Endothelial cell of umbilical vein (primary cell): ENCODE measurements at regions not wholly inside any gene's neighbourhood (a gene's known extent, or its start where the extent isn't known, plus 50 kb on each side); places are given as distances from the start of the nearest gene placed in this dataset.

Experiments used
- BruUV-seq: library from RNA; stranded (reverse); fragments of 400-500 nt; replicated peaks from 2 replicates; lab custom pipeline; 2021; lab: Mats Ljungman, UMichigan
- CTCF ChIA-PET: fragments of 300-600, 350-600 bp; sonication (Branson Sonifier 250); formaldehyde crosslinking; loops from one replicate; lab custom pipeline; 2021; ENCODE audit warnings: antibody characterized with exemption, inconsistent platforms; lab: Charles Lee
- POLR2A ChIA-PET: fragments of 300-600, 350-600 bp; sonication (Branson Sonifier 250); formaldehyde crosslinking; loops from one replicate; lab custom pipeline; 2021; ENCODE audit warnings: antibody characterized with exemption, inconsistent platforms; lab: Charles Lee
- DNase-seq: peaks from one replicate; pipeline ENCODE4 v3.0.0-alpha.2; 2011; ENCODE audit warnings: low read depth, low spot score
- FAIRE-seq: peaks from 2 replicates; lab custom pipeline; 2011; peaks lifted over from hg19 to GRCh38; lab: Jason Lieb, UNC
- H2AFZ ChIP-seq: 2 replicates; pipeline ENCODE4 v1.6.0; 2012; ENCODE audit warnings: low read depth, low read length, control low read depth, inconsistent platforms
- H3K27ac ChIP-seq: 2 replicates; pipeline ENCODE4 v1.5.1; 2011; ENCODE audit warnings: low read depth, mild to moderate bottlenecking, control low read depth, low read length, moderate library complexity; ENCODE audit not compliant: insufficient read depth
- H3K27me3 ChIP-seq, 2 experiments: 2 replicates each; pipeline versions ENCODE4 v1.6.0 to v1.6.1; 2011; ENCODE audit warnings: low read length in 2 of 2, mixed read lengths in 1 of 2; ENCODE audit not compliant: control insufficient read depth in 2 of 2, insufficient read depth in 2 of 2
- H3K36me3 ChIP-seq, 2 experiments: 2 replicates in 1 of 2; 3 replicates in 1 of 2; pipeline ENCODE4 v1.5.1; 2011; ENCODE audit warnings: low read length in 2 of 2, mild to moderate bottlenecking in 1 of 2, moderate library complexity in 1 of 2; ENCODE audit not compliant: control insufficient read depth in 2 of 2, insufficient read depth in 2 of 2; ENCODE audit errors: extremely low read depth in 1 of 2
- H3K4me1 ChIP-seq: 3 replicates; pipeline ENCODE4 v1.5.1; 2011; ENCODE audit warnings: mild to moderate bottlenecking, low read length; ENCODE audit not compliant: control insufficient read depth, insufficient read depth; ENCODE audit errors: extremely low read depth
- H3K4me2 ChIP-seq: 2 replicates; pipeline ENCODE4 v1.6.1; 2011; ENCODE audit warnings: low read length, control low read depth, mixed read lengths; ENCODE audit not compliant: insufficient read depth
- H3K4me3 ChIP-seq, 3 experiments: fragments of 200-600 bp in 1 of 3; sonication (generic), shearing (Covaris generic) in 1 of 3; replicated peaks in 1 of 3; 2 replicates each; pipeline ENCODE4 v1.5.1; 2011 to 2016; ENCODE audit warnings: control low read depth in 3 of 3, low read length in 3 of 3, mild to moderate bottlenecking in 2 of 3, inconsistent platforms in 1 of 3, low read depth in 1 of 3, moderate library complexity in 1 of 3; ENCODE audit not compliant: insufficient read depth in 1 of 3
- H3K79me2 ChIP-seq: 2 replicates; pipeline ENCODE4 v1.6.0; 2012; ENCODE audit warnings: low read length, inconsistent platforms; ENCODE audit not compliant: control insufficient read depth, insufficient read depth
- H3K9ac ChIP-seq: replicated peaks from 2 replicates; pipeline ENCODE3; 2011; ENCODE audit warnings: low read length, control low read depth; ENCODE audit not compliant: insufficient read depth; ENCODE audit errors: extremely low read depth
- H3K9me1 ChIP-seq: replicated peaks from 3 replicates; pipeline ENCODE4 v1.6.0; 2011; ENCODE audit warnings: mild to moderate bottlenecking, low read length; ENCODE audit not compliant: control insufficient read depth, insufficient read depth; ENCODE audit errors: extremely low read depth
- H3K9me3 ChIP-seq: replicated peaks from 2 replicates; pipeline ENCODE4 v1.5.1; 2012; ENCODE audit warnings: low read length, inconsistent platforms; ENCODE audit not compliant: control insufficient read depth, insufficient read depth
- H4K20me1 ChIP-seq: replicated peaks from 2 replicates; pipeline ENCODE3; 2011; ENCODE audit warnings: mild to moderate bottlenecking, low read length; ENCODE audit not compliant: control insufficient read depth, insufficient read depth; ENCODE audit errors: extremely low read depth
- EZH2 ChIP-seq: IDR thresholded peaks from 2 replicates; pipeline ENCODE4 v1.6.1; 2012; ENCODE audit warnings: borderline replicate concordance, low read depth, mild to moderate bottlenecking, moderate library complexity, low read length, inconsistent platforms; ENCODE audit not compliant: severe bottlenecking
- FOS ChIP-seq: IDR thresholded peaks from 2 replicates; pipeline ENCODE4 v1.6.1; 2011; ENCODE audit warnings: mild to moderate bottlenecking, low read length, moderate library complexity, borderline replicate concordance; ENCODE audit not compliant: insufficient read depth
- GATA2 ChIP-seq: IDR thresholded peaks from 2 replicates; pipeline ENCODE4 v1.7.0; 2011; ENCODE audit warnings: low read depth, mild to moderate bottlenecking, moderate library complexity, mixed read lengths, low read length; ENCODE audit not compliant: insufficient read length, insufficient read depth
- JUN ChIP-seq: IDR thresholded peaks from 2 replicates; pipeline ENCODE4 v1.6.1; 2011; ENCODE audit warnings: borderline replicate concordance, low read depth; ENCODE audit not compliant: insufficient read length, insufficient read depth
- MYC ChIP-seq: IDR thresholded peaks from one replicate; pipeline ENCODE4 v1.6.1; 2011; ENCODE audit warnings: mild to moderate bottlenecking, low read depth, low read length
- POLR2A ChIP-seq: IDR thresholded peaks from 2 replicates; pipeline ENCODE4 v1.6.1; 2012; ENCODE audit warnings: low read depth, mild to moderate bottlenecking, control low read depth, low read length
- POLR2AphosphoS5 ChIP-seq: IDR thresholded peaks from 2 replicates; pipeline ENCODE4 v1.6.1; 2012; ENCODE audit warnings: low read depth, mild to moderate bottlenecking, control low read depth, low read length, moderate library complexity; ENCODE audit not compliant: insufficient read depth
- dilution Hi-C: fragments of 300-500 bp; cut with MboI; formaldehyde crosslinking; loops from one replicate; pipeline ENCODE4 v1.15.0; 2019; ENCODE audit warnings: low sequenced_read_pairs; ENCODE audit not compliant: extremely low pct_ligation_motif_present
- intact Hi-C: fragments of 100-400 bp; cut with micrococcal nuclease; formaldehyde crosslinking; loops from one replicate; pipeline ENCODE4 v1.10.0; 2022
- TF ChIP-seq, protein P1 (sequence below): IDR thresholded peaks from 2 replicates; pipeline ENCODE4 v1.6.1; 2011; ENCODE audit not compliant: insufficient read depth, insufficient read length
- TF ChIP-seq, protein P2 (sequence below), 2 donors: IDR thresholded peaks; 1 replicate in 1 of 2; 2 replicates in 1 of 2; pipeline ENCODE4 v1.5.1; 2011; ENCODE audit warnings: low read length in 2 of 2, mild to moderate bottlenecking in 2 of 2, moderate library complexity in 2 of 2, control low read depth in 1 of 2, inconsistent platforms in 1 of 2, low read depth in 1 of 2; ENCODE audit not compliant: insufficient read depth in 1 of 2; ENCODE audit errors: extremely low read depth in 1 of 2

DNA sequence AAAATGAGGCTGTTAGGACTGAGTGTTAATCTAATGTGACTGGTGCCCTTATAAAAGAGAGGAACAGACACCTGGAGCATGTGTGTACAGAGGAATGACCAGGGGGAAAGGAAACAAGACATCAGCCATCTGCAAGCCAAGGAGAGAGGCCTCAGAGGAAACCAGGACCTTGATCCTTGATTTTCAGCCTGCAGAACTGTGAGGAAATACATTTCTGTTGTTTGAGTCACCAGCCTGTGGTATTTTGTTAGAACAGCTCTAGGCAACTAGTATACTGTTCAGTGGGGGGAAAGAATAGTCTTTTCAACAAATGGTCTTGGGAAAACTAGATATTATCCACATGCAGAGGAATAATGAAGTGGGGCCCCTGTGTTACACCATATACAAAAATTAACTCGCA is 80.6 kb downstream of the CCR1 start:
- DNase-seq: peak; percentile 25
- ChIA-PET POLR2A (no interaction called here), CTCF (no interaction called here)
- no peaks in the 10 kb centered on the region for H3K4me1 ChIP-seq
- no peaks in the 10 kb centered on the region for H3K9me3 ChIP-seq
- TF ChIP-seq FOS (no peak), JUN (no peak), POLR2A (no peak), MYC (no peak), EZH2 (no peak)
- no peak overlapping the region for H3K27ac ChIP-seq
- H3K4me2 ChIP-seq: no peak overlapping the region
- H3K27me3 ChIP-seq: no peaks in the 10 kb centered on the region
- intact Hi-C loops: no loop called here
- H4K20me1 ChIP-seq: no peaks in the 10 kb centered on the region
- no peak overlapping the region for H3K4me3 ChIP-seq
- dilution Hi-C loops: no loop called here
- no peaks in the 10 kb centered on the region for H3K79me2 ChIP-seq
- BruUV-seq: no TSS peak
- no peak for FAIRE-seq
- no peak overlapping the region for H3K9ac ChIP-seq
- H3K9me1 ChIP-seq: no peaks in the 10 kb centered on the region
- no peaks in the 10 kb centered on the region for H3K36me3 ChIP-seq
- no peak overlapping the region for H2AFZ ChIP-seq

DNA sequence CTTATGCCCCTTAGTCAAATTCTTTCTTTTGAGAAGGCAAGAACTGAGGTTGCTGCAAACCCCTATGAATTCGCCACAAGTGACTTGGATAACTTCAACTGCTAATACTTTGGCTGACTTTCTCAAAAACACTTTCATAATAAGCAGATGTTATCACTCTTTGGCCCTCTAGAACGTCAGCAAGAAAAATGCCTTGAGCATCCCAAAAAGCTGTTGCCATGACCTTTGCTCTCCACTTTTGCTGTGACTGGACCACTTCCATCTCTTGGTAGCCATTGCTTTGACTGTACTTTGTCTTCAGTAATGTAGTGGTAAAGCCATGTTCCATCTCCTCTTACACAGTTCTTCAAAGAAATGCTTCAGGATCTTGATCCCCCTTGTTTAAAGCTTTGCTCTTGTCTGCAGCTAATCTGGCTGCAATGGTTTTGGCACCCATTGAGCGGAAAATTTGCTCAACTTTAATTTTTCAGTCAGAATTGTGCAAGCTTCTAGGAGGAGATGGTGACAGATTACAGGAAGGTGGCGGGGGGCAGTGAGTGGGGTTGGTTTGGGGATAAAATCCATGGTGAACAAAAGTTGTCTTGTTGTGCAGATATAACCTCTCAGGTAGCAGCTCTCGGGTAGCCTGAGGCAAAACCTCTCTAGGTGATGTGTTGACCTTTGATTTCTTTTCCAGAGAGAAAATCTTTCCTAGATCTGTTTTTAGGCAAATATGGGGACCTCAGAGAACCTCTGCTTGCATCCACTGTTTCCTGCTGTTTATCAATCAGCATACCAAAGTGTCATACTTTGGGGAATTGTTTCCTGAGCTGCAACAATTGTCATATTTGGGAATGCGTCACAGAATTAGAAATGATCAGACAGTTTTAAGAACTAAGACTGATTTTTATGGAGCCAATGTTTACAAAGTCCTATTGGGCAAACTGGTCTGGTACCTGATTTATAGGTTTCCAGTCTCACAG is 83.6 kb downstream of the CCR1 start:
- no peaks in the 10 kb centered on the region for H3K79me2 ChIP-seq
- dilution Hi-C loops: no loop called here
- ChIA-PET POLR2A (no interaction called here), CTCF (interaction anchor here (1.4 kb wide), 1 partner anchor 9 kb away, joined by 5 read pairs; no protein-coding TSS in a partner anchor)
- H3K9me1 ChIP-seq: no peaks in the 10 kb centered on the region
- no peak overlapping the region for H3K4me3 ChIP-seq
- TF ChIP-seq, protein P1, sequence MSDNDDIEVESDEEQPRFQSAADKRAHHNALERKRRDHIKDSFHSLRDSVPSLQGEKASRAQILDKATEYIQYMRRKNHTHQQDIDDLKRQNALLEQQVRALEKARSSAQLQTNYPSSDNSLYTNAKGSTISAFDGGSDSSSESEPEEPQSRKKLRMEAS: no peak
- no peak for TF ChIP-seq MYC
- TF ChIP-seq POLR2AphosphoS5: no peak
- TF ChIP-seq, protein P2, sequence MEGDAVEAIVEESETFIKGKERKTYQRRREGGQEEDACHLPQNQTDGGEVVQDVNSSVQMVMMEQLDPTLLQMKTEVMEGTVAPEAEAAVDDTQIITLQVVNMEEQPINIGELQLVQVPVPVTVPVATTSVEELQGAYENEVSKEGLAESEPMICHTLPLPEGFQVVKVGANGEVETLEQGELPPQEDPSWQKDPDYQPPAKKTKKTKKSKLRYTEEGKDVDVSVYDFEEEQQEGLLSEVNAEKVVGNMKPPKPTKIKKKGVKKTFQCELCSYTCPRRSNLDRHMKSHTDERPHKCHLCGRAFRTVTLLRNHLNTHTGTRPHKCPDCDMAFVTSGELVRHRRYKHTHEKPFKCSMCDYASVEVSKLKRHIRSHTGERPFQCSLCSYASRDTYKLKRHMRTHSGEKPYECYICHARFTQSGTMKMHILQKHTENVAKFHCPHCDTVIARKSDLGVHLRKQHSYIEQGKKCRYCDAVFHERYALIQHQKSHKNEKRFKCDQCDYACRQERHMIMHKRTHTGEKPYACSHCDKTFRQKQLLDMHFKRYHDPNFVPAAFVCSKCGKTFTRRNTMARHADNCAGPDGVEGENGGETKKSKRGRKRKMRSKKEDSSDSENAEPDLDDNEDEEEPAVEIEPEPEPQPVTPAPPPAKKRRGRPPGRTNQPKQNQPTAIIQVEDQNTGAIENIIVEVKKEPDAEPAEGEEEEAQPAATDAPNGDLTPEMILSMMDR (IDR thresholded peaks at IDR 0.05; ENCODE audit: extremely low read depth in 1 of 2, insufficient read depth in 1 of 2, low read depth in 1 of 2, low read length in 2 of 2): no peak
- TF ChIP-seq GATA2: no peak
- no peak for TF ChIP-seq JUN
- TF ChIP-seq EZH2: no peak
- TF ChIP-seq FOS: no peak
- no peak for TF ChIP-seq POLR2A
- no peaks in the 10 kb centered on the region for H3K36me3 ChIP-seq
- intact Hi-C loops: no loop called here
- no peaks in the 10 kb centered on the region for H4K20me1 ChIP-seq
- H3K9me3 ChIP-seq: no peaks in the 10 kb centered on the region
- no TSS peak for BruUV-seq
- no peak overlapping the region for H2AFZ ChIP-seq
- H3K27me3 ChIP-seq: no peaks in the 10 kb centered on the region
- DNase-seq: no peak
- FAIRE-seq: no peak
- H3K4me1 ChIP-seq: no peaks in the 10 kb centered on the region
- H3K27ac ChIP-seq: no peak overlapping the region
- no peak overlapping the region for H3K4me2 ChIP-seq
- H3K9ac ChIP-seq: no peak overlapping the region
